Muscle of arm (tissue), 1 donor: ENCODE measurements at regions not wholly inside any gene's neighbourhood (a gene's known extent, or its start where the extent isn't known, plus 50 kb on each side); places are given as distances from the start of the nearest gene placed in this dataset.
"Not testable (repeated sequence)": the region's sequence is repeated elsewhere in the genome, so short reads cannot be mapped to it uniquely, and the experiment has no call there.

Experiments used
- DNase-seq: peaks from one replicate; pipeline ENCODE4 v3.0.0-alpha.2; 2013

DNA sequence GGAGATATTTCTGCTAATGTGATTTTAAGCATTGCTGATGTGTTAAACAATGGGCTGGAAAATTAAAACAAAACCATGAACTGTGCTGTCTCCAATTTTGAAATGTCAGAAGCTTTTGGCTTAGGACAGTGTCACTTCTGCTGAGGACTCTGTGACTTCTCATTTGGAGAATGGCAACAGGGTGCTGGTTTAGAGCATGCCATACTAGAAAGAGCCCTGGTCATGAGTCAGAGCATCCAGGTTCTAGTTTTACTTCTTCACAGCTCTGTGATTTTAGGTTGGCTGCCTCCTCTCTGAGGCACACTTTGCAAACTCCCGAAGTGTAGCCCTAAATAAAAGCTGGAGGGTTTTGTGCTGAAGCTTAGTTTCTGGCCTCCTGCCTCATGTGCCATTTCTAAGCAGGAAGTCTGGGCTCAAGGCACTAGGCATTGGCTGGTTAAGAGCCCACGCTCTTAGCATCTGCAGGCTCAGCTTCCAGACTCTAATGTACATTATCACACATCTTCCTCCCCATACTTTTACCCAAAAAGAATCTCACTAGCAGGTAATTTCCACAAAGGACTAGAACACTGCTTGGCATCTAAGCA, 193.8 kb downstream of the CNTN3 start:
- no peak for DNase-seq

DNA sequence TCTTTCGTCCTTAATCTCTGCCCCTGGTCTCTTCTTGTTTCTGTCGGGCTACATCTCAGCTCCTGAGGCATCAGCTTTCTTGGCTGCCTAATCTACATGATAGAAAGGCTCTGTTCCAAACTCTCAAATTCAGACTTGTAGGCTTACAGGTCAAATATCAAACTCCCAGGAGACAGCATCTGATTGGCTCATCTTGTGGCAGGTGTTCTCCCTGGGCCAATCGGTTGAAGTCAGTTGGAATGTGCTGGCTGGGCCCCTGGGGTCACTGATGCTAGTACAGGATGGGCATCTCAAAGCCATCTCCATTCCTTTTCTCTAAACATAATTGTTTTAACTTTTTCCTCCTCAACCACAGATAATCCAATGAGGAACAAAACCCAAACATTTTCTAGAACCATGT, 198.7 kb downstream of the CNTN3 start:
- DNase-seq, result no peak

DNA sequence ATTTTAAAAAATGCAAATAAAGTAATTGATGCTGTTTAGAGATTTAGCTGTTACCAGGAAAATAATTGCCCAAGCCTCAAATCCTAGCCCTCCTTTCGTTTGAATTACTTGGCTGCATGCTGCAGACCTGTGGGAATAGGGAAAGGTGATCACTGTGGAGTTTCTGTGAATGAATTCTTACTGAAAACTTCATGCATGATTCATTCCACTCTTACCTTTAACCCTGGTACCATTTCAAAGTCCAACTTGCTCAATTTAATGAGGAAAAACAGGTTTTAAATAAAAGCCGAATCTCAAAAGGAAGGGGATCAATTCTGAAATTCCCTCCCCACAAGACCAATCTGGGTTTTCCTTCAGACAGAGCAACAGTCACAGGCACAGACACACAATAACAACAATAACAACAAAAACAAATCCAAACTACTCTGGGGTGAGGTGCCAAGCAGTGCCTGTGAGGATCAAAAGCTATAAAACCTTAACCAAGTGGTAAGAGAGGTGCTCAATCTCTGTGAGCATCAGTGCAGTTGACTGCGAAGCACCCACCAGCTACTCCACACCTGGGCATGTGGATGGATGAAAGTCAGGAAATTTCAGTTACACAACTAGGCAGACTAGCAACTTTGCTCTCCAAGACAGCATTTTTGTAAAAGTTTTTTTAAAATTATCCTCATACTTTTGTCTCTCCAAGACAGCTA, 200.8 kb downstream of the CNTN3 start:
- no peak for DNase-seq

DNA sequence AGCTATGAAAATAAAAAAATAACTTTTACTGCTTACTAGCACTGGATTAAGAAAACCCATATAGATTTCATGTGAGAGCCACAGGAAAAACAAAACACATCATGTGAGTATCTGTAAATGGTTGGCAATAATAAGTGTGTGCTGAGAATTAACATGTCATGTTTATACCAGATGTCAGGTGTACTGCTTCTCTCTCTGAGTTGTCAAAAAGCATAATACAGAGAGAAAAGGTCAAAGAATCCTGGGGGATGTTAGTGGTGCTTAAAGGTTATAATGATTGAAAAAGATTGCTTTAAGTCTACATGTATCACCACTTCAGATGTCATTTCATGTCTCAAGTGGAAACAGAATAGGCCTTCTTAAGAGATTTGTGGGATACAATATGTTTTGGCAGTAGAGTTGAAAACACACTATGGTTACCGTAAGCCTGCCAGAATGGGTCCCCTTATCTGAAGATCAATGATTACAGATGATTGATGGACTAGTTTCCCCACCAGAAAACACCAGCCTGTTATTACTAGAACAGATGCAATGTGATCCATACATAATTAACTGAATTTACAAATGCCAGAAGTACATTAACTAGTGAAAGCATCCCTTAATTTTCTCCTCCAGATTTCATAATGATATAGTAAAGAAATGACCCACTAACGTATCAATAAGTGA, 204.1 kb downstream of the CNTN3 start:
- DNase-seq, result no peak

DNA sequence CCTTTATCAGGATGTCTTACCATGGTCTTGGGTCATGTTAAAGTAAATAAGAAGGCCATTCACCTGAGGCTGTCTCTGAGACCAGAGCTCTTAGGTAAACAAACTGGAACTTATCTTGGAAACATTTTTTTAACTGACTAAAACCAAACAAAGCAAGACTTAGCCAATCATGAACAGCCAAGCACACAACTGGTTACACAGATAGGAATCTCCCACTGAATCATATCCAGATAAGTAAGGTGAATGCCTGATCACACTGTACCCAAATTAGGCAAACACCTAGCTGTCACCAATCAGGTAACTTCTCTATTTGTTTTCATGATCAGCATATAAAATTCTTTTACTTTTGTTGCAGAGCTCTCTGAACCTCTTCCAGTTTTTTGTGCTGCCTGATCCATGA, 205.4 kb downstream of the CNTN3 start:
- DNase-seq, result no peak

DNA sequence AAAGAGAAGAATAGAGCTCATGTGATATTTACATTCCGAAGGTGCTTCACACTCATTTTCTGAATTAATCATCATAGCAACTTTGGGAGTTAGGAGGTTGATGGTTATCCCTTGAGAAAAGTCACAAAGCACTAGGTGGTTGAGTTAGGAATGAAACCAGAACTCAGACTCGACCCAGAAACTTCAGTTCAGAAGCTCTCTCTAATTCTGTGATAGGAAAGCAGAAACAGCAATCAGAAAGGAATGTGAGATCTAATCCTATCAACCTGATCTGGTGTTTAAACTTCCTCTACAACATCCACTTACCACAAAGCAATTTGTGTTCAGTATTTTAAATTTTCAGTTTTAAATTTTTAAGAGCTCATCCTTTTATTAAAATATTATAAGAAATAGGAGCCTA, 211.2 kb downstream of the CNTN3 start:
- DNase-seq, result no peak

DNA sequence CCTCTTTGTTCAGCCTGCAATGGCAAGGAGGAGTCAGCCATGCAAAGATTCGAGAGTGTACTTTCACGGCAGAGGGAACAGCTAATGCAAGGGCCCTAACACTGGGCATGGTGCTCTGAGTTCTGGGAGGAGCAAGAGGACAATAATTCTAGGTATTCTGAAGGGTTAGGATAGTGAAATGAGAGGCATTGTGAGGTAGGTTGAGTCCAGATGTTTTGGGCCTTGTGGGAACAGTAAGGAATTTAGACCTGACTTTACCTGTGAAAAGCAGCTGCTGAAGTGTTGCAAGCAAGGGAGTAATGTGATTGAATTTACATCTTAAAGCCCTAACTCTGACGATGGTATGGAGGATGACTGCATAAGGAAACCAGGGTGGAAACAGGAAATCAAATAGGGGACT, 211.6 kb downstream of the CNTN3 start:
- DNase-seq, result no peak

DNA sequence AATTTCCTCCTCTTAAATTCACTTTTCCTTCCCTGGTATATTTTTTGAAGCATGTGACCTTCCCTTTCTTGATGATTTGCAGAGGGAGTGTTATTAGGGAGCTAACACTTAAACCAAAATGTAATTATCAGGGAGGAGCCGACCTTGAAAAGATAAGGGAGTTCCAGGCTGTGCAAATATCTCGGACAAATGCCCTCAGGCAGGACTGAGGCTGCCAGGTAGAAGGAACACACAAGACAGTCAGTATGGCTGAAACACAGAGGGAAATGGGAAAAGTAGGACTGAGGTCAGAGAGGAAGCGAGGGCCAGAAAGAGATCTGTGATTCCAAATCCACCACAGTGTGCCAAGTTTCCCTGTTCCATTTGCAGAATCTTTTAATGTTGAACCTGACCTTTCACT, 221.0 kb downstream of the CNTN3 start:
- DNase-seq, result no peak

DNA sequence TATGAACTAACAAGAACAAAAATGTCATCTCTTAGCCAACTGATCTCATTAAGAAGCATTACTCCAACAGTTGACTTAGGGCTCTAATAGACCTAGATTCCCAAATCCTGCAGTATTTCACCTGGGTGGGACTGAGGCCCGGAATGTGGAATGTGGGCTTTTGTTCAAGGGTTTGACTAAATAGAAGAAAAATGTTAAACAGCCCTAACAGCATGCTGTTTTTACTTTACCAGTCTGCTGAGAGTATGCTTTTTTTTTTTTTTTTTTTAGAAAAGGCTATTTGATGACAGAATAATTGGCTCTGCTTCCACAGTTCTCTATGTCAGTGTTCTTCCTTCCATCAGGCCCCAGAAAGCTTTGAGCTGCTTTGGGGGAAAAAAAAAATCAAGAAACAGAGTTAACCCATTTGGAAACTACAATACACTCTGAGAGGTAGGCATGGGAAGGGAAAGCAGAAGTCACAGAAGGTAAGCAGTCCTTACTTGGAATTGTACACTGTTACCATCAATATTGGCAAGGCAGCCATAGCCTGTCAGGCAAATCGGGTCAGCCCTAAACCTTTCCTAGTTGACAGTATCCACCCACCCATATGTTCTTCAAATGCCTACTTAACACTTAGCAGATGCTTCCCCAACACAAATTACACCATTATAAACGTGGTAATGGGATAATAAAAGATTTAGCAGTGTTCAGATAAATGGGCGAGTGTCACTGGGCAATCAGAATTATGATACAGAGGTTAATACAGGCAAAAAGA, 224.2 kb downstream of the CNTN3 start:
- DNase-seq, result peak; percentile 50

DNA sequence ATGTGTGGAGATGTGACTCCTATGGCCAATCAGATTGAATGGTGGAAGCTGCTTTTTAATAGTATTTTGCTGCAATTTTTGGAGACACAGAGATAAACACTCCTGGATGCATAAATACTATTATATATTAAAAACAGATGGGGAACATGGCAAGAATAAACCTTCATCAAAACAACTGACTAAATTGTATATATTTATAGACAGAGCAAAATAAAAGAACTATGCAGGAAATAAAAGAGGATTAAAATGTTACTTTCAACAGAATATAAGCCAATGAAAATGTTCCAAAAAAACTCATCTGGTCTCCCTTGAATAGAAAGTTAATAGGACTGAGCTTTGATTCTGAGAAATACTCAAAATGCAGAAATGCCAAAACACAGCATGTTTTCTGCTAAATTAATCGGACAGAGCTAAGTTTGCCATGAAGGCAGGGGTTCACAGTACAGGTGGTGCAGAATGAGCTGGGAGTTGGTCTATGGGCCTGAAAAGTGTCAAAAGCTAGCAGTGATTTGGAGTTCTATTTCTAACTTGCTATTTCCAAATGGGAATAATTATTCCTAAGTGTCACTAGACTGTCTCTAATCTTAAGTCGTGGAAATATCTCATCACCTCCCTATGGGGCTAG, 227.2 kb downstream of the CNTN3 start:
- peak; percentile 18 for DNase-seq

DNA sequence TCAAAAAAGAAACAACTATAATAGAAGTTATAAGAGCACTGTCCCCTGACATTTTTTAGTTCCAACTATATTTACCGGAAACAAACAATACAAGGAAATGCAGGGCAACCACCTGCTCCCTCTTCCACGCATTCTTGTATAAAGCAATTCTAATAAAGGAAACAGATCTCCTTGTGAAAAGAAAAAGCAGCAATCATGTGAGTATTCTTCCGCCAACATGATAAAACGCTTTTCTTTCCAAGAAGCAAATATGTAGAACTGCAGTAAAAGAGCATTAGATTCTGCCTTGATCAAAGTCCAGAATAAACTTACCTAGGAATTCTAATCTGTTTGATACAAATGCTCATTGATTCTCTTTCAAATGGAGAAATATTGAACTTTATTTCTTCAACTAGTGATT, 230.3 kb downstream of the CNTN3 start:
- DNase-seq, result no peak

DNA sequence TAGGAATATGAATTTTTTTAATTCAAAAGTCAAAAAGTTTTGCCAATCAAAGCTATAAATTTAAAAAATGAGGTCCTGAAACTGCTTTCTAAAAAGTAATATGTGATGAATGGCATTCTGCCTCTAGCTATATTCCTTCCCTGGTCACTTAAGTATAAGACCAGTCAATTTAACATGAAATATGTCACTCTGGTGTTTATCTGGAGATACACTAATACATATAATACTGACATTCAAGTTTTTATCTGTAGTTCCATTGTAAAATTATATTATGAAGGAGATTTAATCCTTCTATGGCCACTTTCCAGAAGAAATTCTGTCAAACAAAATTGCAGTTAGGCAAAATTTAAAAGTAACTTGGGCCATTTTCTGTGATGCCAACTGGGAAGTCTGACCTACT, 236.8 kb downstream of the CNTN3 start:
- DNase-seq, result no peak

DNA sequence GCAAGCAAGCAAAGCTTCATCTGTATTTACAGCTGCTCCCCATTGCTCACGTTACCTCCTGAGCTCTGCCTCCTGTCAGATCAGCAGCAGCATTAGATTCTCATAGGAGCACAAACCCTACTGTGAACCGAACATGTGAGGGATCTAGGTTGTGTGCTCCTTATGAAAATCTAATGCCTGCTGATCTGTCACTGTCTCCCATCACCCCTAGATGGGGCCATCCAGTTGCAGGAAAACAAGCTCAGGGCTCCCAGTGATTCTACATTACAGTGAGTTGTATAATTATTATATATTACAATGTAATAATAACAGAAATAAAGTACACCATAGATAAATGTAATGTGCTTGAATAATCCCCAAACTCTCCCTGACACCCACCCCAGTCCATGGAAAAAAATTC, 238.1 kb downstream of the CNTN3 start:
- DNase-seq, result not testable (repeated sequence)

DNA sequence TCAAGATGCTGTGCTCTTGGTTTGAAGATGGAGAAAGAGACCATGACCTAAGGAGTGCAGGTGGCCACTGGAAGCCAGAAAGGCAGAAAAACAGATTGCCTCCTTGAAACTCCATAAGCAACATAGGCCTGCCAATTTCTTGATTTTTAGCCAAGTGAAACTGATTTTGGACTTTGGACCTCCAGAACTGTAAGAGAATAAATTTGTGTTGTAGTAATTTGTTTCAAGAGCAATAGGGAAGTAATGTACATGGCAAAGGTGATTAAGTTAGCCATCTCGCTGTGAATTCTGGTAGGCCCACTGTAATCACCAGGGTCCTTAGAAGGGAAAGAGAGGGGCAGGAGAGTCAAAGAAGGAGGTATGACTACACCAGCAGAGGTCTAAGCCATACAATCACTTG, 238.8 kb downstream of the CNTN3 start:
- DNase-seq, result no peak

DNA sequence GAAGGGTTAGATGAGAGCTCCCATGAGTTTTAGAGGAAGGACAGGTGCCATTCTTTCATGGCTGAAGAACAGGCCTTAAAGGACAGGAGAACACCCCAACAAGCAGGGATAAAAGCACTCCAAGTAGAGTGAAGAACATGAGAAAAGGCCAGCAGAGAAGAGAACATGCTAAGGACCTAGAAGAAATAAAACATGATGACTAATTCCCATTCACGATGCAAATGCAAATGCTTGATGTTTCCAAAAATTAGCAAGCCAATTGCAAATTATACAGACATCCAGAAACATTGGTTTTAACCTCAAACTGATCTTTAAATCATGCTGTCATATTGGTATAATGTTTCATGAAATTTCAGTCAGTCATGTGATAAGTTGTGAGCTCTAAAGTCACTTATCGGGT, 241.7 kb downstream of the CNTN3 start:
- DNase-seq, result no peak

DNA sequence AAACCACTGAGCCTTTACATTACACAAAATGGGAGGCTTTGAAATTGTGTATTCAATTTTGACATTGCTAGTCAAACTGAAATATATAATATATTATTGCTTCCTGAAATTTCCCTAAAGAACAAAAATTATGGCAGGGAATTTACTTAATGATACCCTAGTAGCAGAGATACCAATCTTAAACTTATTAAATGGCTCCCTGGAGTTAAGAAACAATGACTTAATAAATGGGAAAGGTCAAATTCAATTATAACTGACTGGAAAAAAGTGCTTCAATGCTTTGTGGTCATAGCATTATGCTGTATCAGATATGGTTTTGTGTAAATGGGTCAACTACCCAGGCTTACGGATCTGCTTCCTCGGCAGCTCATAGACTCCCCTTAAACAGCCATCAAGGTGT, 244.1 kb downstream of the CNTN3 start:
- DNase-seq, result no peak

DNA sequence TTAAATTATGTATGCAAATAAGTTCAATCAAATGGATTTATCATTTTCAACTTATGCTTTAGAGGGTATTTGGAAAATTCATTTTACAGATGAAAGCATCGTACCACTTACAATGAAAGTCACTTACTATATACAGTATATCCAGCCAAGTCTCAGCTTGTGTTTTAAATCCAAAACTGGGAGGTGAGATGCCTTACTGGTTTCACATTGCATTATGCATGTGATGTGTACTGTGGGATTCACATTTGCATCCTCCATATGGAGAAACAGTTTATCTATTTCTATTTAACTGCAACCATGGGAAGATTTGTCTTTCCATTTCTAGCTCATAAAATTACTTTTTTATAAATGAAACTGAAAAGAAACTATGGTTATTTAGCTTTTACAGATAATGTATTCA, 248.1 kb downstream of the CNTN3 start:
- no peak for DNase-seq

DNA sequence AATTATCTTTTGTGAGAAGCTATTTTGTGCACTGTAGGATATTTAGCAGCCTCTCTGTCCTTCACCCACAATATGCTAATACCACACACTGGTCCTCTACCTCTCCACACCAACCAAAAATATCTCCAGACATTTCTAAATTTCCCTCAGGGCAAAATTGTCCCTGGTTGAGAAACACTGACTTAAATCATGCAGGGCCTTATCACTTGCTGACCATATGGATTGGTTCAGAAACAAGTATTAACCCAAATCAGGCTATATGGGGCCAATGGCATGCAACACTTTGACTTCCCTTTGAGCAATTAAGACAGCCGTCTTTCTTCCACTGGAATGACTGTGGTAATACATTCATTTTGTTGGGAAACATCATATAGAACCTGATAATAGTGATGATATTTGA, 251.1 kb downstream of the CNTN3 start:
- no peak for DNase-seq

DNA sequence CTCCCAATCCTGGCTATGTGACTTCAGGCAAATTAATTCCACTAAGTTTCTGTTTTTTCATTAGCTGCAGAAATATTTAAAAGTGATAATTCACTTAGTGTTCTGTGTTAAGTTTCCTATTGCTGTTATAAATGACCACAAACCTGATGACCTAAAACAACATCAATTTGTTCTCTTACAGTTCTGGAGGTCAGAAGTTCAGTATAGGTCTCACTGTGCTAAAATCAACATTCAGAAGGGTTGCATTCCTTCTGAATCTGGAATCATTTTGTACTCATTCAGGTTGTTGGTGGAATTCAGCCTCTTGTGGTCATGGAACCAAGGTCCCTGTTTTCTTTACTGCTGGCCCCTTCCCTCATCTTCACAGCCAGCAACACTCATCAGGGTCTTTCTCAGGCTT, 254.1 kb downstream of the CNTN3 start:
- no peak for DNase-seq

DNA sequence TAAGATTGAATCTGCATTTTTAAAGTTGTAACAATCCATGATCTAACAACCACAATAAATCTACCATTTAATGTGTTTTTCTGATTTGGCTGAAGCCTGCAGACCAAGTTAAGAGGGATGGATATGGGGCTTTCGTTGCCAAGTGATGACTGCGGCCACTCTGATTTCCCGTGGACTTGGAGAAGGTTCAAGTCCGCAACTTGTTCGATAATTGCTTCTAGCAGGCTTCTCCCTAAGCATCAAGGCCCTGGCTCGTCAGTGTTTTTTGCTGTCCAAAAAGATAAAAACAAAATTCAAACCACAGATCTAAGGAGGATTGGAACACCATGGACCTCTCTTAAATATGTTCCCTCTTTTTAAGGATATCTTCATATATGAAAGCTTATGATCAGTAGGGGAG, 256.6 kb downstream of the CNTN3 start:
- peak; percentile 27 for DNase-seq

DNA sequence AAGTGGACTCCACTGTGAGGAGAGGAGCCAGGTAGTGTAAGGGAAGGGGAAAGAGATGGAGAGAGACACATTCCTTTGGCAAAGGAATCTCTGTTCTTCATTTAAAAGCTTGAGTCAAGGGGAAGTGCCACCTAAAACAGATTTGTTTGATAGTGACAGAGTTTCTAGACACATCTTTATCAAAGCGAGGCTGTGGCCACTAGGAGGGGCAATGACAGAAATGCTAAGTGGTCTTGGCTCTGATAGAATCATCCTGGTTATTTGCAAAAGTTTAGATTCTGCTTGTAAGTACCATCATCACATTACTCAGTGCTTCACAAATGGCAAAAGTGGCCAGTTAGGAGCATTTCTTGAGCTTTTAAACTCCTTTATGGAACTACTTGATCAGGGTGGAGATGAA, 261.4 kb downstream of the CNTN3 start:
- no peak for DNase-seq

DNA sequence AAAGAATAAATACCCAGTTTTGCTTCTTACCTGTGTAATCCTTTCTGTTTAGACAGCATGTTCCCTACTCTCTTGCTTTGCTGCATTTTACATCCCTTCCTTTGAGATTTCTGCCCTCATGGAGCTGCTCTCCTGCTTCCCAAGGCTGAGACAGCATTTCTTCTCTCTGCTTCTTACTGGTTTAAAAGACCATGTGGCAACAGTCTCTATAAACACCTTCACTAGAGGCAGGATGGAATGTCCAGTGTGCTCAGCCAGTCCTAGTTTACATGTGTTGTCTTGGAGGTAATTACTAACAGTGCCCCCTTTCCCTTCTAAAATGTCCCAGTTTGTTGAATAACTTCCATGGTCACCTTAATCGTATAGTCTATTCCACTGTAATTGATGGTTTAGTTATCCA, 262.3 kb downstream of the CNTN3 start:
- no peak for DNase-seq
